HT-29 (cell line): ENCODE measurements at regions not wholly inside any gene's neighbourhood (a gene's known extent, or its start where the extent isn't known, plus 50 kb on each side); places are given as distances from the start of the nearest gene placed in this dataset.
"Not testable (repeated sequence)": the region's sequence is repeated elsewhere in the genome, so short reads cannot be mapped to it uniquely, and the experiment has no call there.

Experiments
- DNase-seq: peaks from one replicate; pipeline ENCODE4 v3.0.0-alpha.2; 2015; ENCODE audit warnings: low spot score

- no peak for DNase-seq
Observed at GRCh38 chr2:239866350-239866749, 158.8 kb downstream of the NDUFA10 start.

GRCh38 chr2:239865856-239866255, 159.3 kb downstream of the NDUFA10 start:
- not testable (repeated sequence) for DNase-seq

- no peak for DNase-seq
Observed at GRCh38 chr2:239865059-239865639, 160.0 kb downstream of the NDUFA10 start.

- DNase-seq, result no peak
Observed at GRCh38 chr2:239864247-239865058, 160.7 kb downstream of the NDUFA10 start.

- DNase-seq, result no peak
Observed at GRCh38 chr2:239862613-239863012, 162.5 kb downstream of the NDUFA10 start.

GRCh38 chr2:239858179-239858578, 167.0 kb downstream of the NDUFA10 start:
- no peak for DNase-seq

GRCh38 chr2:239857591-239857990, 167.6 kb downstream of the NDUFA10 start:
- DNase-seq, result no peak

- no peak for DNase-seq
Observed at GRCh38 chr2:239856620-239857285, 168.4 kb downstream of the NDUFA10 start.

- DNase-seq, result no peak
Observed at GRCh38 chr2:239855863-239856587, 169.1 kb downstream of the NDUFA10 start.

- no peak for DNase-seq
Observed at GRCh38 chr2:239854596-239854995, 170.5 kb downstream of the NDUFA10 start.

- no peak for DNase-seq
Observed at GRCh38 chr2:239853706-239854327, 171.3 kb downstream of the NDUFA10 start.

- DNase-seq, result no peak
Observed at GRCh38 chr2:239853121-239853520, 172.0 kb downstream of the NDUFA10 start.

- DNase-seq, result no peak
Observed at GRCh38 chr2:239852272-239852671, 172.9 kb downstream of the NDUFA10 start.

GRCh38 chr2:239846789-239847676, 178.1 kb downstream of the NDUFA10 start:
- no peak for DNase-seq

- DNase-seq, result no peak
Observed at GRCh38 chr2:239845968-239846367, 179.2 kb downstream of the NDUFA10 start.

GRCh38 chr2:239839306-239839705, 185.8 kb downstream of the NDUFA10 start:
- DNase-seq, result no peak

- no peak for DNase-seq
Observed at GRCh38 chr2:239836021-239836765, 188.9 kb downstream of the NDUFA10 start.

- DNase-seq, result no peak
Observed at GRCh38 chr2:239835056-239835455, 190.1 kb downstream of the NDUFA10 start.

GRCh38 chr2:239834143-239834542, 191.0 kb downstream of the NDUFA10 start:
- no peak for DNase-seq
